OCI-LY3 (cell line): ENCODE measurements at regions not wholly inside any gene's neighbourhood (a gene's known extent, or its start where the extent isn't known, plus 50 kb on each side); places are given as distances from the start of the nearest gene placed in this dataset.

Source experiments
- H2AFZ ChIP-seq: fragments of 200-600, 300-600 bp; shearing (Covaris generic); 2 replicates; pipeline ENCODE4 v1.6.0; 2014; ENCODE audit warnings: antibody characterized with exemption, low read depth, low read length
- H3K27ac ChIP-seq: fragments of 200-600, 300-600 bp; sonication (generic); 2 replicates; pipeline ENCODE4 v1.5.1; 2014; ENCODE audit warnings: mild to moderate bottlenecking, low read length, moderate library complexity, mixed read lengths
- H3K27me3 ChIP-seq: fragments of 200-600, 300-600 bp; sonication (generic); 2 replicates; pipeline ENCODE4 v1.6.1; 2014; ENCODE audit warnings: low read depth, low read length, mixed read lengths
- H3K36me3 ChIP-seq: fragments of 200-600, 300-600 bp; sonication (generic); replicated peaks from 2 replicates; pipeline ENCODE3; 2014; ENCODE audit warnings: low read depth, low read length, mixed read lengths
- H3K4me1 ChIP-seq: fragments of 300-600, 200-600 bp; sonication (generic); 2 replicates; pipeline ENCODE4 v1.6.1; 2014; ENCODE audit warnings: low read length, mixed read lengths
- H3K4me2 ChIP-seq: fragments of 200-600, 300-600 bp; sonication (generic); 2 replicates; pipeline ENCODE4 v1.6.1; 2014; ENCODE audit warnings: low read length, mixed read lengths
- H3K4me3 ChIP-seq: fragments of 300-600, 200-600 bp; sonication (generic); 2 replicates; pipeline ENCODE4 v1.5.1; 2014; ENCODE audit warnings: antibody characterized with exemption, mild to moderate bottlenecking, low read length, moderate library complexity
- H3K79me2 ChIP-seq: fragments of 300-600, 200-600 bp; shearing (Covaris generic); 2 replicates; pipeline ENCODE4 v1.6.1; 2014; ENCODE audit warnings: mild to moderate bottlenecking, low read length, mixed read lengths
- H3K9ac ChIP-seq: fragments of 300-600, 200-600 bp; shearing (Covaris generic); 2 replicates; pipeline ENCODE4 v1.6.0; 2014; ENCODE audit warnings: mild to moderate bottlenecking, low read length, moderate library complexity
- H3K9me3 ChIP-seq: fragments of 200-600, 300-600 bp; shearing (Covaris generic); 2 replicates; pipeline ENCODE4 v1.6.1; 2014; ENCODE audit warnings: low read length, mixed read lengths; ENCODE audit not compliant: insufficient read depth
- H4K20me1 ChIP-seq: fragments of 200-600, 300-600 bp; sonication (generic); 2 replicates; pipeline ENCODE4 v1.6.1; 2016; ENCODE audit warnings: low read length, mixed read lengths; ENCODE audit not compliant: insufficient read depth
- EZH2phosphoT487 ChIP-seq: fragments of 200-600 bp; shearing (Covaris generic); IDR thresholded peaks from 2 replicates; pipeline ENCODE4 v1.6.1; 2018; ENCODE audit warnings: antibody characterized with exemption, mixed run types, low read depth
- TF ChIP-seq, protein P1 (sequence below): fragments of 200-600, 300-600 bp; sonication (generic); IDR thresholded peaks from 2 replicates; pipeline ENCODE4 v1.5.1; 2014; ENCODE audit warnings: antibody characterized with exemption, low read length, low read depth

DNA sequence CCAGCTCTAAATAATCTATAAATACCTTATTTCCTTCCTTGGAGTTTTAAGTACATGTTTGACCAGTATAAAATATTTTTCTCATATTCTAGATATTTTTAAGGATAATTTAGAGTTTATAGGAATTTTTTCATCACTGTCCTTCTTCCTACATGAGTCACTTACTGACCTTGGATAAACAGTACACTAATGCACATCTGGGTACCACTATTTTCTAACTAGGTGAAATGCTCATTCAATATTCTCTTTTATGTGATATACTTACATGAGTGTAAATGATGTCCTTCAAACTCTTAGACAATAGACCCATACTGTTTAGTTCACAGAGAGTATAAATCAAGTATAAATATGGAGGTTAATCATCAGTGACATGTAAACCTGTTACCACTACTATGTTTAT is 1574.2 kb upstream of the ACVR2A start:
- Histone ChIP-seq H4K20me1 (no peaks in the 10 kb centered on the region), H3K79me2 (no peaks in the 10 kb centered on the region), H3K27me3 (no peaks in the 10 kb centered on the region), H3K4me3 (no peak overlapping the region), H3K36me3 (no peaks in the 10 kb centered on the region), H3K9ac (no peak overlapping the region), H3K4me1 (no peaks in the 10 kb centered on the region), H3K4me2 (no peak overlapping the region), H2AFZ (no peak overlapping the region), H3K27ac (no peak overlapping the region), H3K9me3 (no peaks in the 10 kb centered on the region)
- TF ChIP-seq EZH2phosphoT487 = no peak
- TF ChIP-seq, protein P1, sequence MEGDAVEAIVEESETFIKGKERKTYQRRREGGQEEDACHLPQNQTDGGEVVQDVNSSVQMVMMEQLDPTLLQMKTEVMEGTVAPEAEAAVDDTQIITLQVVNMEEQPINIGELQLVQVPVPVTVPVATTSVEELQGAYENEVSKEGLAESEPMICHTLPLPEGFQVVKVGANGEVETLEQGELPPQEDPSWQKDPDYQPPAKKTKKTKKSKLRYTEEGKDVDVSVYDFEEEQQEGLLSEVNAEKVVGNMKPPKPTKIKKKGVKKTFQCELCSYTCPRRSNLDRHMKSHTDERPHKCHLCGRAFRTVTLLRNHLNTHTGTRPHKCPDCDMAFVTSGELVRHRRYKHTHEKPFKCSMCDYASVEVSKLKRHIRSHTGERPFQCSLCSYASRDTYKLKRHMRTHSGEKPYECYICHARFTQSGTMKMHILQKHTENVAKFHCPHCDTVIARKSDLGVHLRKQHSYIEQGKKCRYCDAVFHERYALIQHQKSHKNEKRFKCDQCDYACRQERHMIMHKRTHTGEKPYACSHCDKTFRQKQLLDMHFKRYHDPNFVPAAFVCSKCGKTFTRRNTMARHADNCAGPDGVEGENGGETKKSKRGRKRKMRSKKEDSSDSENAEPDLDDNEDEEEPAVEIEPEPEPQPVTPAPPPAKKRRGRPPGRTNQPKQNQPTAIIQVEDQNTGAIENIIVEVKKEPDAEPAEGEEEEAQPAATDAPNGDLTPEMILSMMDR = no peak

DNA sequence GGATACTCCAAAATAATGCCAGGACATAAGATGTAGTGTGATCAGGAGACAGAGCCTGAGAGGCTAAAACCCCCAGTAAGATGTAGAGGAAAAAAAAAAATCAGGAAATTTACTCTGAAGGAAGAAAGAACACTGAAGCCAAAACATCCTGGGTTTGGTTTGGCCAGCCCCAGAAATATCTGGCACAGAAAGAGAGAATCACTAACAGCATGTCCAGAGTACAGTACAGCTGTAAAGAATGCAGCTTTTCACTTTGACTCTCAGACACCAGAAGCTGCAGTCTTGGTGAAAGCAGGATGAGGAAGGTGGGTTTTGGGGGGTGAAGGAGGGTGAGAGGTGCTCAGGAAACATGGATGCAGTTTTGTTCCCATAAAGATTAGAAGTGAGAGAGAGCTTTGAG is 1577.7 kb upstream of the ACVR2A start:
- H3K27me3 ChIP-seq = no peaks in the 10 kb centered on the region
- no peaks in the 10 kb centered on the region for H4K20me1 ChIP-seq
- TF ChIP-seq EZH2phosphoT487 = no peak
- TF ChIP-seq, protein P1 = no peak
- no peaks in the 10 kb centered on the region for H3K79me2 ChIP-seq
- no peak overlapping the region for H2AFZ ChIP-seq
- no peak overlapping the region for H3K4me3 ChIP-seq
- H3K4me2 ChIP-seq = no peak overlapping the region
- H3K9ac ChIP-seq = no peak overlapping the region
- H3K4me1 ChIP-seq = no peaks in the 10 kb centered on the region
- H3K9me3 ChIP-seq = no peaks in the 10 kb centered on the region
- no peaks in the 10 kb centered on the region for H3K36me3 ChIP-seq
- no peak overlapping the region for H3K27ac ChIP-seq

- Histone ChIP-seq H2AFZ (no peak overlapping the region), H3K36me3 (no peaks in the 10 kb centered on the region), H3K4me1 (no peaks in the 10 kb centered on the region), H4K20me1 (no peaks in the 10 kb centered on the region), H3K4me2 (no peak overlapping the region), H3K79me2 (no peaks in the 10 kb centered on the region), H3K9me3 (no peaks in the 10 kb centered on the region), H3K27ac (no peak overlapping the region), H3K27me3 (no peaks in the 10 kb centered on the region), H3K4me3 (no peak overlapping the region), H3K9ac (no peak overlapping the region)
- TF ChIP-seq, protein P1 = no peak
- TF ChIP-seq EZH2phosphoT487 = no peak
These were observed 1579.2 kb upstream of the ACVR2A start for GRCh38 chr2:146265656-146266055.

DNA sequence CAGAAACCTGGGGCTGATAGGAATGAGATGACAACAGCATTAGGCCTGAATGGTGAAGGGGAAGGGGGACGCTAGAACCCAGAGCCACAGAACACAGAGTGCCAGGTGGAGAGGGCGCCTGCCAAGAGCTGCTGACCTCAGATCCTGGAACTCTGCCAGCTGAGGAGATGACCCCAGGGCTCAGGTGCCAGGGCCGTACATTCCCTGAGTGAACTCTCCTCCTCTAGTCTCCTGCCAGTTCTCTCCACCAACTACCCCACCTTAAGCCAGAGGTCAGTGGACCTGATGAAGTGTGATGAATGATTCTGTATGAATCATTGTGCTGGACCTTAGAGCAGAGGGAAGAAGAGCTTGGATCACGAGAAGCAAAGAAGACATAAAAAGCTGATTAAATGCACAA is 1582.2 kb upstream of the ACVR2A start:
- H3K79me2 ChIP-seq = no peaks in the 10 kb centered on the region
- H3K4me1 ChIP-seq = no peaks in the 10 kb centered on the region
- H3K4me2 ChIP-seq = no peak overlapping the region
- H3K4me3 ChIP-seq = no peak overlapping the region
- H2AFZ ChIP-seq = no peak overlapping the region
- H3K9ac ChIP-seq = no peak overlapping the region
- TF ChIP-seq EZH2phosphoT487 = no peak
- TF ChIP-seq, protein P1 = no peak
- no peaks in the 10 kb centered on the region for H4K20me1 ChIP-seq
- H3K36me3 ChIP-seq = no peaks in the 10 kb centered on the region
- no peaks in the 10 kb centered on the region for H3K27me3 ChIP-seq
- no peaks in the 10 kb centered on the region for H3K9me3 ChIP-seq
- no peak overlapping the region for H3K27ac ChIP-seq
